ENCODE measurements at regions not wholly inside any gene's neighbourhood (a gene's known extent, or its start where the extent isn't known, plus 50 kb on each side); places are given as distances from the start of the nearest gene placed in this dataset.
"Not testable (repeated sequence)": the region's sequence is repeated elsewhere in the genome, so short reads cannot be mapped to it uniquely, and the experiment has no call there.

DNA sequence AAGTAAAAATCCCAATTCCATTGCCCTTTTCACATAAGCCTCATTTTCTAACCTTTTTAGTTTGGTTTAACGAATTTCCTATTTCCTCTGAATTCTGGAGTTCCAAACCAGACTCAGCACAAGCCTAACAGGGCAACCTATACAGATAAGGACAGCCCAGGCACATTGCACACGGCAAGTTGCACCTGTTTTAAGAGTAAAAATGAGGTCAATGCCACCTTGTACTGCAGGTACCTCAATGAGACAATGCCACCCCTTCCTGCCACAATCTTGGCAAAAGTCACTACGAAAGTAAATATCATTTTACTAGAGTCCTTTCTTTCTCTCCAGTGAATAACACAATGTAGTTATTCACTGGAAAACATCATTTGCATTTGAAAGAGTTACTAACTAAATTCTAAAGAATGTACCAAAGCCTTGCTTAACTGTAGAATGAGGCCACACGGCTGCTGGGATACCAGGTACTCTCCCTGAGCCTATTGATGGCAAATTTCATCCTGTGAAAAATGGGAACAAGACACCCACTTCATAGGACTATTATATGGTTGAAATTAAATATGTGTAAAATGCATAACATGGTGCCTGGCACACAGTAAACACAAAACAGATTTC lies 117.2 kb upstream of the NBPF9 start:
- TF ChIP-seq, protein P1, sequence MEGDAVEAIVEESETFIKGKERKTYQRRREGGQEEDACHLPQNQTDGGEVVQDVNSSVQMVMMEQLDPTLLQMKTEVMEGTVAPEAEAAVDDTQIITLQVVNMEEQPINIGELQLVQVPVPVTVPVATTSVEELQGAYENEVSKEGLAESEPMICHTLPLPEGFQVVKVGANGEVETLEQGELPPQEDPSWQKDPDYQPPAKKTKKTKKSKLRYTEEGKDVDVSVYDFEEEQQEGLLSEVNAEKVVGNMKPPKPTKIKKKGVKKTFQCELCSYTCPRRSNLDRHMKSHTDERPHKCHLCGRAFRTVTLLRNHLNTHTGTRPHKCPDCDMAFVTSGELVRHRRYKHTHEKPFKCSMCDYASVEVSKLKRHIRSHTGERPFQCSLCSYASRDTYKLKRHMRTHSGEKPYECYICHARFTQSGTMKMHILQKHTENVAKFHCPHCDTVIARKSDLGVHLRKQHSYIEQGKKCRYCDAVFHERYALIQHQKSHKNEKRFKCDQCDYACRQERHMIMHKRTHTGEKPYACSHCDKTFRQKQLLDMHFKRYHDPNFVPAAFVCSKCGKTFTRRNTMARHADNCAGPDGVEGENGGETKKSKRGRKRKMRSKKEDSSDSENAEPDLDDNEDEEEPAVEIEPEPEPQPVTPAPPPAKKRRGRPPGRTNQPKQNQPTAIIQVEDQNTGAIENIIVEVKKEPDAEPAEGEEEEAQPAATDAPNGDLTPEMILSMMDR (IDR thresholded peaks at IDR 0.05; ENCODE audit: low read depth, low read length), result not testable (repeated sequence)
- not testable (repeated sequence) for TF ChIP-seq POLR2A (IDR thresholded peaks at IDR 0.05; ENCODE audit: extremely low read depth, insufficient read length); MYC (IDR thresholded peaks at IDR 0.05; ENCODE audit: low read depth, low read length)
- TF ChIP-seq, protein P2, sequence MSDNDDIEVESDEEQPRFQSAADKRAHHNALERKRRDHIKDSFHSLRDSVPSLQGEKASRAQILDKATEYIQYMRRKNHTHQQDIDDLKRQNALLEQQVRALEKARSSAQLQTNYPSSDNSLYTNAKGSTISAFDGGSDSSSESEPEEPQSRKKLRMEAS (IDR thresholded peaks at IDR 0.05; ENCODE audit: low read depth, low read length), result not testable (repeated sequence)
